GM19324 (cell line): ENCODE measurements at regions not wholly inside any gene's neighbourhood (a gene's known extent, or its start where the extent isn't known, plus 50 kb on each side); places are given as distances from the start of the nearest gene placed in this dataset.
"Not testable (repeated sequence)": the region's sequence is repeated elsewhere in the genome, so short reads cannot be mapped to it uniquely, and the experiment has no call there.

Experiments
- ATAC-seq: cut with Tn5 transposase; IDR thresholded peaks from one replicate; pipeline ENCODE4 v1.9.1; 2021; ENCODE audit warnings: mild to moderate bottlenecking, moderate library complexity; ENCODE audit not compliant: unreplicated experiment, low FRiP score

- ATAC-seq: no peak
These were observed 170.4 kb upstream of the SPTLC3 start for GRCh38 chr20:12838261-12838866.

GRCh38 chr20:12847872-12848271 lies 160.9 kb upstream of the SPTLC3 start:
- ATAC-seq: no peak

- no peak for ATAC-seq
These were observed 159.4 kb upstream of the SPTLC3 start for GRCh38 chr20:12849225-12849910.

- ATAC-seq: not testable (repeated sequence)
These were observed 151.1 kb upstream of the SPTLC3 start for GRCh38 chr20:12857643-12858042.

GRCh38 chr20:12860619-12861247 lies 148.0 kb upstream of the SPTLC3 start:
- ATAC-seq: no peak

GRCh38 chr20:12869669-12870068 lies 139.1 kb upstream of the SPTLC3 start:
- no peak for ATAC-seq

GRCh38 chr20:12870588-12870987 lies 138.2 kb upstream of the SPTLC3 start:
- no peak for ATAC-seq

- ATAC-seq: no peak
These were observed 133.8 kb upstream of the SPTLC3 start for GRCh38 chr20:12874933-12875332.

GRCh38 chr20:12875510-12875909 lies 133.3 kb upstream of the SPTLC3 start:
- no peak for ATAC-seq

GRCh38 chr20:12882832-12883506 lies 125.8 kb upstream of the SPTLC3 start:
- no peak for ATAC-seq

GRCh38 chr20:12883507-12883885 lies 125.3 kb upstream of the SPTLC3 start:
- ATAC-seq: no peak

- no peak for ATAC-seq
These were observed 122.0 kb upstream of the SPTLC3 start for GRCh38 chr20:12886618-12887363.

- ATAC-seq: no peak
These were observed 117.1 kb upstream of the SPTLC3 start for GRCh38 chr20:12891643-12892042.

GRCh38 chr20:12893019-12893418 lies 115.8 kb upstream of the SPTLC3 start:
- no peak for ATAC-seq

GRCh38 chr20:12893653-12894052 lies 115.1 kb upstream of the SPTLC3 start:
- no peak for ATAC-seq

- no peak for ATAC-seq
These were observed 114.7 kb upstream of the SPTLC3 start for GRCh38 chr20:12894089-12894488.

- no peak for ATAC-seq
These were observed 112.6 kb upstream of the SPTLC3 start for GRCh38 chr20:12896180-12896579.

GRCh38 chr20:12902992-12903391 lies 105.8 kb upstream of the SPTLC3 start:
- no peak for ATAC-seq

GRCh38 chr20:12906361-12906760 lies 102.4 kb upstream of the SPTLC3 start:
- ATAC-seq: no peak

GRCh38 chr20:12911372-12911771 lies 97.4 kb upstream of the SPTLC3 start:
- ATAC-seq: no peak
